HG02973 (cell line): ENCODE measurements at regions not wholly inside any gene's neighbourhood (a gene's known extent, or its start where the extent isn't known, plus 50 kb on each side); places are given as distances from the start of the nearest gene placed in this dataset.

Experiments
- ATAC-seq: cut with Tn5 transposase; IDR thresholded peaks from one replicate; pipeline ENCODE4 v1.9.1; 2021; ENCODE audit warnings: moderate library complexity; ENCODE audit not compliant: unreplicated experiment

DNA sequence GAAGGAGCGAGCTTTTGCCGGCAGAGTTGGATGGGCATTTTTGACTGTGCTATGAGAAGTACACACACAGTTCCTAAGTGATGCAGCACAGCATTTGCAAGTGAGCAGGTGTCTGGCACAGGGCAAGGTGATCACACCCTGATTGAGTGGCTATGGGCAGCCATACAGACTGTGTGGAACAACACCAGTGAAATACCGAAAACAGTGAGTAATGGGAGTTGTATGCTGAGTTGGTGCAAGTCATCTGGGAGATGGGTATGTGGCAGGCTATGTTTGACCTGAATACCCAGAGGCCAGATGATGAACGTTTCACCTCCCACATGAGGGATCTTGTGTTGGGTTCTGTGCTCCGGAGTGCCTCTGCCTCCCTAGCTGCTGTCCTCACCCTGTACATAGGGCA, 53.5 kb upstream of the TIPARP start:
- no peak for ATAC-seq

DNA sequence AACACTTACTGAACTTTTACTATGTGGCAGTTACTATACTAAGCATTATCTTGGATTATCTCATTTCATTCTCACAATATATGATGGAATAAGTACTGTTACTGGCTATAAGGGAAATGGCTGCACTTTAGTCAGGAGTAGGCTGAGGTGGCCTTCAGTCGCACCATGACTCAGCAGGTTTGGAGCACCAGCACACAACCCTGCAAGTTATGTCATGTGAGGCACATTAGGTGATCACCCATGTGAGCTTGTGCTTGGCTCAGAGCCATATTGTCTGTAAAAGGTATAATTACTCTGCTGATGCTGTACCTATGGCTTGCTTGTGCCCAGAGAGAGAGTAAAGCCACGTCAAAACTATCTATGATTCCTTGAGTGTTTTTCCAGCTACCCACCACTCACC, 54.1 kb upstream of the TIPARP start:
- no peak for ATAC-seq

DNA sequence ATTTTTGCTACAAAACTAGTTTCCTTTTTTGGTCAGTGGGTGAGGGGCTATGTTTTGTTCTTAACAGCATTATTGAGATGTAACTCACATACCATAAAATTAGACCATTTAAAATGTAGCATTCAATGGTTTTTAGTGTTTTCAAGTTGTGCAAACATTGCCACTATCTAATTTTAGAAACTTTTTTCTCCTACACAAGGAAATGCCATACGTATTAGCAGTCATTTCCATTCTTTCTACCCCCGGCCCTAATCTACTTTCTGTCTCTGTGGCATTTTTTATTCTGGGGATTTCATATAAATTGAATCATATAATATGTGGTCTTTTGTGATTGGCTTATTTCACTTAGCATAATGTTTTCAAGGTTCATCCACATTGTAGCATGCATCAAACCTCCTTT, 55.0 kb upstream of the TIPARP start:
- no peak for ATAC-seq

DNA sequence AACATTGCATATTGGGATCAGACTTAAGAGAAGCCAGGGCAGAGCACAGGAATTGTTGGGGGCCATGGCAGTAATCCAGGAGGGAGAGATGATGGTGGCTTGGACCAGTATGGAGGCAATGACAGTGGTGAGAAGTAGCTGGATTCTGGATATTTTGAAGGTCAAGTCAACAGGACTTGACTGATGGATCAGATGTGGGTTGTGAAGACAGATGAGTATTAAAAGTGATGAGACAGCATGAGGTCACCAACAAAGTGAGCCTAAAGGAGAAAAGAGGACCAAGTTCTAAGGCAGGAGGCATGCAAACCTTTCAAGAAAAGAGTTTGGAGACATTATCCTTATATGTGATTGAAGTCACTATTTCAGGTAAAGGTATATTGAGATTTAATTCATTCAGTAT, 56.6 kb upstream of the TIPARP start:
- ATAC-seq = no peak

DNA sequence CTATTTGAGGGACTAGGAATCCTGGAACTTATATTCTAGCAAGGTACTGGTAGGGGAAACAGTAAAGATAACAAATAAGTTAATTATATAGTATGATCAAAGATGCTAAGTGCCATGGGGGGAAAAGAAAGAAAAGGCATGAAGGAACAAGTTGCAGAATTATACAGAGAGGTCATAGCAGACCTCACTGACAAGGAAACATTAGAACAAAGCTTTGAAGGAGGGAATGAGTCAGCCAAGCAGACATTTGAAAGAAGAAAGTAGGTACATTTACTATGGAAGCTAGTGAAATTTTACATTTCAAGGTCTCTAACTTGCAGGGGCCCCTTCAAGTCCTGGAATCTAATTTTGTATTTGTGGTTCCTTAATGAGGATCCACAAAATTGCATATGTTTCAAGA, 57.2 kb upstream of the TIPARP start:
- no peak for ATAC-seq

DNA sequence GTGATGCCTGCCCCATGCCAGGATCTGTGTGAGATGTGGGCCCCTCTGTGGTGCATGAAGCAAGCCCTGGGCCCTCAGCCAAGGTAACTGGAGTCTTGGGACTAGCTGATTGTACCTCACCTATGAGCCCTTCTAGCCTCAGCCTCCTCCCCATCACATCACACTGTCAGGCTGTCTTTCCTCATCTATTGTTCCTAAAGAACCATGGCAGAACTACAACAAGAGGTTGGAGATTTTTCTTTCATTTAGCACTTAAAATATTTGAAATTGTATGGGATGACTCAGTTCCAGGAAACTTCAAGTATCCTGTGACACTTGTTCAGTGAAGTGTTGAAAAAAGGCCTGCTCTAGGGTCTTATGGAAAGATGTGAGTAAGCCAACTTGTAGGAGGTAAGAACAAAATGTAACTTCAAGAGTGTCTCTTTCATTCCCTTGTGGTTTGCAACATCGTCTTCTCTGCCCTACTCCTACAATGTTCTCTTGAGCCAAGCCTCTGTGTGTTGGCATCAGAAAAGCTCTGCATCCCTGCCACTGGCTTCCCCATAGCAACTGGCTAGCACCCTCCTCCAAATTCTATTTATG, 58.7 kb upstream of the TIPARP start:
- ATAC-seq = no peak

DNA sequence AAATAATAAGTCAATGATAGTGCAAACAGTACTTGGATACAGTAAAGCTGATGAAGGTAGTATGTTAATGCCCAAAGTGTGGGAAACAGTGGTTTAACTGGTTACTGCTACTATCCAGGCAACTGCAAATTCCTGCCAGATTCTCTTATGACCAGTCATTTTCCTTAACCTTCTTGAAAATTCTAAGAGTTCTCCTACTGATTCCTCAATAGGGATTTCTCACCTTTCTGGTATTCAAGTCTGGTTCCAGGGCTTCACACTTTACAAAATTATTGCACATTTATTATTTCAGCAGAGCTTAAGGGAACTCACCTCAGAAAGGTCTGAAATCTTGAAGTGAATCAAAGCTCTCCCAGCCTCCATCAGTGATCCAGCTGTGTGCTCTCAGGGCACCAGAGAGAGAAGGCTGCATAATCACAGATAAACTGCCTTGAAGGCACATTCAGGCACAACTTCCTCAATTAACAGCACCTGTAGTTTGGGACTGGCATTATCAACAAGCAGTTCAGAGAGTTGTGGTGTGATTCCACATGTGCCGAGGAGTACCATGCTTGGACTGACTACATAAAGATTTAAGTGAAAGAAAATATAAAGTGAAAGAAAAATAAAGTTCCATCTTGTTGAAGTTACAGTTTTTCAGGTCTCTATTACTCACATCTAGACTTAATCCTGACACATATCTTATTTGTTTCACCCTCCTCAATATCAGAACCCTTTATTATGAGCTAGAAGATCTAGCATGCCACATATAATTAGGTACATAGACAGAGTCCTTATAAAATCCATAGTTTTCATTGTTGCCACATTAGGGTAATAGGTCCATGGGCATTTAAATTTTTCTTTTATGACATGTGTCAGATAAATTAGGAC, 59.5 kb upstream of the TIPARP start:
- no peak for ATAC-seq

DNA sequence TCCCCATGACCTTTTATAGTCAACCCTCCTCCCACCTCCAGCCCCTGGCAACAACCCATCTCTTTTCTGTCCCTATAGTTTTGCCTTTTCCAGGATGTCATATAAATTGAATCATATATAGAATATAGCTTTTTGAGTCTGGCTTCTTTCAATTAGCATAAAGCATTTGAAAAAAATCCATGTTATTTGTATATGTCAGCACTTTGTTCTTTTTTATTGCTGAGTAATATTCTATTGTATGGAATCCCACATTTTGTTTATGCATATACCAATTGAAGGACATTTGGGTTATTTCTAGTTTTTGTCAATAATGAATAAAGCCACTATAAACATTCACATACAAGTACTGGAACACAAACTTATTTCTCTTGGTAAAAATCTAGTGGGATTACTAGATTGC, 58.0 kb upstream of the SSR3 start:
- ATAC-seq = no peak

DNA sequence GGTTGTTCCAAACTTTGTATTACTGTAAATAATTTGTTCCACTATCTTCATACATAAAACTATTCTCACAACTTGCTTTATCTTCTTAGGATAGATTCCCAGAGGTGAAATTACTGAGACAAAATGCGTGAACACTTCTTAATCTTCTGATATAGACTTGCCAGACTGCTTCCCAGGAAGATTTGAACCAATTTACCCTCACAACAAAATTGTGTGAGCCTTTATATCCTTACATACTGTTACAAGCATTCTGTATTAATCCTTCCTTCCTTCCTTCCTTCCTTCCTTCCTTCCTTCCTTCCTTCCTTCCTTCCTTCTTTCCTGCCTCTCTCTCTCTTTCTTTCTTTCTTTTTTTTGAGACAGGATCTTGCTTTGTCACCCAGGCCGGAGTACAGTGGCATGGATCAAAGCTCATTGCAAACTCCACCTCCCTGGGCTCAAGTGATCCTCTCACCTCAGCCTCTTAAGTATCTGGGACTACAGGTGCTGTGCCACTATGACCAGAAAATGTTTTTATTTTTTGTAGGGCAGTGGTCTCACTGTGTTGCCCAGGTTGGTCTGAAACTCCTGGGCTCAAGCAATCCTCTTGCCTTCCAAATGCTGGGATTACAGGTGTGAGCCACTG, 57.1 kb upstream of the SSR3 start:
- ATAC-seq = no peak

DNA sequence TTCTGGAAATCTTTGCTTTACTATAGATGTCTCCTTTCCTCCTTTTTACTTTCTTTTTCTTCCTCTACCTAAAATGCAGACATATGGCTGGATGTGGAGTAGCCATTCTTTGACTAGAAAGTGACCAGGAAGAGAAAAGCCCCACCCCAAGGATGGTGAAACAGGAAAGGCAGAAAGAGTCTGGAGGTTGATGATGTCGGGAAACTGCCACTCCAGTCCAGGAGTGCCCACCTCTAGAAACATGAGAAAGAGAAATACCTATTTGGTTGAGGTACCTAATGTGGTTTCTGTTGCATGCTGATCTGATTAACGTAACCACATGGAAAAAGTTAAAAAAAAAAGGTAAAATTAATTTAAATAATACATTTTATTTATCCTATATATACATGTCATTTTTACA, 55.2 kb upstream of the SSR3 start:
- no peak for ATAC-seq

DNA sequence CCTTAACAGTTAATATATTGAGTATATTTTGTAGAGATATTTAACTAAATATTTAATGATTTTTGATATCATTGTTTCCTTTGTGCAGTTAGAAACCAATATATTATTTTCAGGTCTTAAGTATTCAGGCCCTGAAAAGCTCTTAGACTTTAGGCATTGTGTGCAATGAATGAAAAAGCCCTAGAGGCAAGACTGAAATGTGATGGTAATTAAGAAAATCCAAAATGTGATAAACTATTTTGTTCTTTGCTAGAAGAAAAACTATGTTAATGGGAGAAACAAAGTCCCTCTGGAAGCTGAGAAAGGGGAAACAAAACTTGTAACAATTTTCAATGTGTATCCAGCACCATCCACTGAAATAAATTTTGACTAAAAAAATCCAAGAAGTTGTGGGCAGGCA, 54.6 kb upstream of the SSR3 start:
- no peak for ATAC-seq

DNA sequence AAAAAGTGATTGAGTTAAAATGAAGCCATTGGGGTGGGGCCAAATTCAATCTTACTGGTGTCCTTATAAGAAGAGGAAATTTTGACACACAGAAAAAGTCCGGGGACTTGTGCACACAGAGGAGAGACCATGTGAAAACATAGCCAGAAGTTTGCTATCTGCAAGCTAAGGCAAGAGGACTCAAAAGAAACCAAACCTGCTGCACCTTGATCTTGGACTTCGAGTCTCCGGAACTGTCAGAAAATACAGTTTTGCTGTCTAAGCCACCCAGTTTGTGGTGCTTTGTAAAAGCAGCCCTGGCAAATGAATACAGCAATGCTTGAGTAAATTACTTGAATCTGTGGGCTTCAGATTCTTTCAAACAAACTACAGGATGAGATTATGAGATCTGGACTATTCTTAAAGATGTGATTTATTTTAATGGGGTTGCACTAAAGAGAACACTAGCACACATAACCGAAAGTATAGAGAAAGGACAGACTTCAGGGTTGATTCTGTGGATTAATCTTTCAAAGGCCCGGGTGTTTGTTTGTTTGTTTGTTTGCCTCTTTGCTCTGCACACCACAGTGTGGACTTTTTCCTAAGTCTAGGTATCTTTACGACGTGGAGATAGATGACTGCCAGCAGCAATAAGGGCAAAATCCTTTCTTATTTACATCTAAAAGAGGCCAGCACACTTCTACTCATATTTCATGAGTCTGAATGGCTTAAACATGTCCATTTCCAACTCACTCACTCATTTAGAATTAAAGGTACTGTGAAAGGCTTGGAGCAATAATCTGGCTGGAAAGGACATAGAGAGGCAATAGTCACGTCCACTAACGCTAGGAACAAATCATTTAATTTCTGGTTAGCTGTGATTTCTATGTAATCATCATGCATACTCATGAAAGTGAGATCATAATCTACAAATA, 53.9 kb upstream of the SSR3 start:
- ATAC-seq = no peak

DNA sequence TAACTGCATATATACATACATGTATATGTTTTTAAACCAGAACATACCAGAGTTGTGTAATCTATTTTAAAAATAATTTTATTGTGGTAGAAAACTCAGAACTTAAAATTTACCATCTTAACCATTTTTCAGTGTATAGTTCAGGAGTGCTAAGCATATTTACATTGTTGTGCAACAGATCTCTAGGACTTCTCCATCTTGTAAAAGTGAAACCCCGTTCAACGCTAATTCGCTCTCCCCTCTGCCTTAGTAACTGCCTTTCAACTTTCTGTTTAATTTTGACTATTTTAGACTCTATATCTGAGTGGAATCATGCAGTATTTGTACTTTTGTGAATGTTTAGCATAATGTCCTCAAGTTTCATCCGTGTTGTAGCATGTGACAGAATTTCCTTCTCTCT, 51.8 kb upstream of the SSR3 start:
- ATAC-seq = peak; percentile 73

DNA sequence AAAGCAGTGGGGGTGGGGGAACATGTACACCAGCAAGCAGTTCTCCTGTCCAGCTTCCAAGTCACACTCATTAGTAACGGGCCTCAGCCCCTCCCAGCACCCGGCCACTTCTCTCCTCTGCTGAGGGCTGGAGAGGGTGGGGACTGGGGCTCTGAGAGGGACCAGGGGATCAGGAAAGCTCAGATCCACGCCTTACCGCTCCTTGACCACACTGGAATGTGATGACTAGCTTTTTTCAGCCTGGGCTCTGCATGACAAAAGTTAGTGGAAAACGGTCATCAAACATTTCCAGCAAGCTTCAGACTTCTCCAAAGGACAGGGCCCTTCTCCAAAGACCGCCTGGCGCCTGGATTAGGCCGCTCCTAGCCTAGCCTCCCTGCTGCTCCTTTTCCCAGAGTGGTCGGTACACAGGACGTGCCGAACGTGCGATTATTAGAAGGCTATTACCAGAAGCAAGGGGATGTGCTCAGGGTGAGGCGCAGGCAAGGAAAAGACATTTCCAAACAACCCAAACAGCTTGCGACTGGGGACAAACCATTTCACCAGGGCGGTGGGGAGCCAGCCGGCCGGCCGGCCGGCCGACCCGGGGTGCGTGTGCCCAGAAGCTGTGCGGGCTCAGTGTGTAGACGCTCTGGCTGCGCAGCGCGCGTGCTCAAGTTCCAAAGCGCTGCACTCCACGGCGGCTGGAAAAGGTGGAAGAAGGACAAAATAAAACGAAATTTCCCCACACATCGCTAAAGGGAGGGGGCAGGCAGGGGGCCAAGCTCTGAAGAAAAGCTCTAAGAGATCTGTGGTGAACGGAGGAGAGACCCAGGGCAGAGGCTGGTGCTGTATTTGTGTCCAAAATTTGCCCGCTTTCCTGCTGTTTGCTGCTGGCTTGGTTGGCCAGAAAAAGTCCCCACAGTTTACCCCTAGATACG, 51.0 kb upstream of the SSR3 start:
- ATAC-seq = no peak

DNA sequence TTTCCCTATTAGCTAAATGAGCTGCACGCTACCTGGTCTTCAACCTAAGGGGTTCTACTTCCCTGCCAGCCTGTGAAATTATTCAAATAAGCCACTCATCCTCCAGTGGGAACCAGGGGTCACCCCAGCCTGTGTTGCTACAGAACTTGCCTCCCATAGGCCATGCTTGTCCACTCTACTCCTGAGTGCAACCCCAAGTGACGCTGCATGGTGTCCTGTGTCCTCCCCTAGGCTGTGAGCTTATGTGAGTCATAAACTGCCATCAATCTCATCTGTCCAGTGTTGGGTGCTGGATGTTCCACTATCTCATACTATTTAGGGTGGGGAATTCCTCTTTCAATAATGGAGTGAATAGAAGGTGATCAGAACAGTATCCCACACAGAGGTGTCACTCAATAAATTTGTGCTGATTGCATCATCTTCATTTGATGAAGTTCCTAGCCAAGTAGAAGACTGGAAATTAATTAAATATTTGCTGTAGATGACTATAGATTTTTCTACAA, 49.8 kb upstream of the SSR3 start:
- no peak for ATAC-seq
